HFF-Myc (cell line): ENCODE measurements at regions not wholly inside any gene's neighbourhood (a gene's known extent, or its start where the extent isn't known, plus 50 kb on each side); places are given as distances from the start of the nearest gene placed in this dataset.

ENCODE experiments used
- DNase-seq: peaks from one replicate; pipeline ENCODE4 v3.0.0-alpha.2; 2011; ENCODE audit warnings: low read depth; ENCODE audit errors: extremely low read depth
- H3K4me3 ChIP-seq: replicated peaks from 2 replicates; pipeline ENCODE4 v1.5.1; 2011; ENCODE audit warnings: low read depth, mild to moderate bottlenecking, control low read depth, low read length
- CTCF ChIP-seq: IDR thresholded peaks from 2 replicates; pipeline ENCODE4 v1.5.1; 2012; ENCODE audit warnings: mild to moderate bottlenecking, low read depth, low read length, control low read depth; ENCODE audit errors: missing control alignments

- TF ChIP-seq CTCF: no peak
- no peak overlapping the region for H3K4me3 ChIP-seq
- DNase-seq: no peak
These were observed 179.8 kb downstream of the IPMK start for GRCh38 chr10:58087896-58088295.

GRCh38 chr10:58086763-58087150, 180.9 kb downstream of the IPMK start:
- no peak for TF ChIP-seq CTCF

DNA sequence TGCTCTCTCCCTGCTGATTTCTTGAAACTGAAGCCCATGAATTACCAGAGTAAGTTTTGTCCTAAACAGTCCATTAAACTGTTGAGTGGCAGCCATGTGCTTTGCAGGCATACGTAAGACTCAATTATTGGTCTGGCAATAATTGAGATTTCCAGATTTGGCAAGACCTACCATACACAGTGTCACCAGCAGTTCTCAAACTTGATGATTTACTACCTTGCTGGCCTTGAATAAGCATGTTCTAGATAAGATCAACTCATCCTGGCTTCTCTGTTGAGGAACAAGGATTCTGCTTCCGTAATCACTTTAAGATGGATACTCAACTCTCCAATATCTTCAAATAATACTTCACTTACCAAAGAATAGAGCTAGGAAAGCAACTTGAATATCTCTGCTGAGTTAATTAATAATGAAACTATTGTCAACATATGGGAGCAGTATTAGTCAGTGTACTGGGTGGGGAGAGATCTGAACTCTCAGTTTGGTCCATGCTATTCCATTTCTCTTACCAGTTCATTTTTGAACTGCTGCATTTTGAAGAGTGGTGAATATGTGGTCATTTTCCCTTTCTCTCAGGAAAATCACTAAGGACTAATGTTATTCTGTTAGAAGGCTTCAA, 181.4 kb downstream of the IPMK start:
- DNase-seq: no peak
- TF ChIP-seq CTCF: no peak
- no peak overlapping the region for H3K4me3 ChIP-seq

More at GRCh38 chr10:58086763-58087150, 180.9 kb downstream of the IPMK start:
- no peak for DNase-seq
- no peak overlapping the region for H3K4me3 ChIP-seq

DNA sequence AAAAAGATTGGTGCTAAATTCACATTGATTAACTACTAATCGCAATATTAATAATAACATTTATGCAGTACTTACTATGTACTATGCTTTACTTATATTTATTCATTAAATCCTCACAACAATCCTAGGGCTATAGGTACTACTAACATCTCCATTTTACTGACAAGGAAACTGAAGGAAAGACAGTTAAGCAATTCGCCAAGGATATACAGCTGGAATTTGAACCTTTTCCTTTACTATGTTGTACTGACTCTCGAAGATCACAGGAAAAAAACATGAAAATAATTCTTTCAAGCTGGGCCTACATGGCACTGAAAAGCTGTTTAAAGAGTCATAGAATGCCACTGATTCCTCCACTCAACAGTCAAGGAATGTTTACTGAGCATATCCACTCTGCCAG, 185.4 kb downstream of the IPMK start:
- no peak overlapping the region for H3K4me3 ChIP-seq
- TF ChIP-seq CTCF: no peak
- DNase-seq: no peak

DNA sequence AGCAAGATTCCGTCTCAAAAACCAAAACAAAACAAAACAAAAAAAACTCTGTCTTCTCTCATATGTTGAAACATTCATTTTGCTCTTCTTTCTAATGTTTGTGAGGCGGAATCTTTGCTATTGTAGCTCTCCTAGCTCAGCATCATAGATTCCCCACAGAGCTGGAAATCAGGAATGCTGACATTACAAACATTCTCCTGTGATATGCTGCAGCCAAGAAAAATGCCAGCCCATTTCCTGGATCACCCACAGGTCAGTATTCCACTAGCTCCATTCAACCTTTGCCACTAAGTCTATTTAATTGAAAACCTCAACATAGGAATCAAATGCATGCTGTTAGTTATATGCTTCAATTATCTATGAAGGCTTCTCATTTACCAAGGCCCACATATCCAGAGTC, 186.3 kb downstream of the IPMK start:
- no peak for TF ChIP-seq CTCF
- DNase-seq: no peak
- no peak overlapping the region for H3K4me3 ChIP-seq

- TF ChIP-seq CTCF: no peak
- DNase-seq: no peak
- H3K4me3 ChIP-seq: no peak overlapping the region
These were observed 188.2 kb downstream of the IPMK start for GRCh38 chr10:58079461-58079860.

GRCh38 chr10:58072634-58073033, 195.1 kb downstream of the IPMK start:
- H3K4me3 ChIP-seq: no peak overlapping the region
- DNase-seq: no peak
- TF ChIP-seq CTCF: no peak
